GM19035 (cell line): ENCODE measurements at regions not wholly inside any gene's neighbourhood (a gene's known extent, or its start where the extent isn't known, plus 50 kb on each side); places are given as distances from the start of the nearest gene placed in this dataset.

Experiments used
- ATAC-seq: cut with Tn5 transposase; IDR thresholded peaks from one replicate; pipeline ENCODE4 v1.9.1; 2021; ENCODE audit not compliant: unreplicated experiment

DNA sequence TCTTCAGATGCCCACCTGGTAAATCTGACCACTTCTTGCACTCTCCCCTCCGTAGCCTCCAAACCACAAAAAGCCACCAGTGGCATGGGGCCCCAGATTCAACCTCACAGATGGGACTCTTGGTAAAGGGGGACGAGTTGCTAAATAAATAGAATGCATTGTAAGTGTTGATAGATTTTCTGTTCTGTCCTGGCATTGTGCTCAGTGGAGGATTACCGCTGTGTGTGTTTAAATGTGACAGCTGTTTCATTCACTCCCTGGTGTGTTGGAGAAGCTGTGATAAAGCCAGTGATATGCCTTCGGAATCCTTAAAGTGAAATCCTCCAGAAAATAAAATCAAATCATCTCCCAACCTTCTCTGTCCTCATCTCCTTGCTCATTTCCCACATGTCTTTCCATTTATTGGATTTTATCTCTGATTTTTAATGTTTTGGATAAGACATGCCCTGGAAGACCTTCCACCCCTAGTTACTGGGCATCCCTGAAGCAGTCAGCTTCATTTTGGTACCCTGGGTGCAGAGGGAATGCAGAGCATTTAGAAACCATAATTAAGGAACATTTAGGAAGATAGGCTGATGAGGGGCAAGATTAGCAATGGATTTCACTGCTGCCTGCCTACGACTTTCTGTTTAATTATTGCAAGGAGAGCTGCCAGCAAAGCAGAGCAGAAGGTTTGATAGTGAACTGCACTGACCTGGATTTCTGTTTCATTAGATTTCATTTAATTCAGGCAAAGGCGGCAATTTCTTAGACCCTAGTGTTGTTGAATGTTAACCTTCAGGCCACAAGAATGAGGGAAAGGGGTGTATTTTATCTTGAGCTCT lies 460.9 kb upstream of the KIRREL3 start:
- ATAC-seq: no peak

DNA sequence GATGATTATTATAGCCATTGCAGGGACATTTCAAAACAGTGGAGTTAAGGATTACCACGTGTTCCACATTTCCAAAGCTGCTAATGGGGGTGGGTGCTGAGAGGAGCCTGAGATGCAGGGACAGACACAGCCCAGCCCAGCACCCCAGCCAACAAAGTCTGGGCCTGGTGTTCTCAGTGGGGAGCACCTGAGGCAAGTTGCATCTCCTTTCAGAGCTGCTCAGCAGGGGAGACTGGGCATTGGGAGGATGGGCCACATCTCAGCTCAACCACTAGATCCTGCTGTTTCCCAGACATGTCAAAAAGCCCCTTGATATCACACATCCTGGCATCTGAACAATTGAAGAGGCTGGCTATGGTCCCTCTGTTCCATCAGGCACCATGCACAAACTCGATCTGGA lies 458.0 kb upstream of the KIRREL3 start:
- ATAC-seq: no peak

DNA sequence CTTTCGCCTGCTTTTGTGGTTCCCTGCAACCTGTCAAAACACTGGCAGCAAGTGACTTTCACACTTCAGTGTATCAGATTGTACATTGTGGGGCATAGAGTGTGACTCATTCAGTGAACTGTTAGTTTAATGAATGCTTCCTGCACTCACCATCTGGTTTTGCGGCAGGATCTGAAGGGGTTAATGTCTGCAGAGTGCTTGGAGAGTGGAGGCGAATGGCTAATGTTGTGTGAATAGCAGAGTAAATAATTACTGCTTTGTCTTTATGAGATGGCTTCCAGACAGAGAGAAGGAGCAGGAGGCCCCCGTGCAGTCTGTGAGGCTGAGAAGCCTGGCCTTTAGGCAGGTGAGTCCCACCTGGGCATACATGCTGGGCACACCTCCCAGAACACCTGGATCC lies 454.3 kb upstream of the KIRREL3 start:
- no peak for ATAC-seq

- no peak for ATAC-seq
These were observed 452.0 kb upstream of the KIRREL3 start for GRCh38 chr11:127452533-127452932.

DNA sequence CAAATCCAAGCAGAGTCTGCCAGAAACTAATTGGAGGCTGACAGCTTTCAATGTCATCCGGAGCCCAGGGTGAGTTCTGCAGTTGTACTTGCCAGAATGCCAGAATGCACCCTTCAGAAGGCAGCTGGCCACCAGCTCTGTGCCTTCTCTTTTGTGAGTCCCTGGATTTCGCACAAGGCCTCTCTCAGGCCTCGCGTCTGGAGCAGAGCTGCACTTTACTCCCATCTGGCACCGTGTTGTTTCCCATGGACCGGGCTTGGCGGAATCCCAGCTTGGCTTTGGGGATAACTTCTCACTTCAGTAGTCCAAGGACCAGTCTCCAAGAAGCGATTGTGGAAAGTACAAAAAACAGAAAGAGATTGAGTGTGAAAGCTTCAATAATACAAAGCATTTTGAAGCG lies 451.3 kb upstream of the KIRREL3 start:
- no peak for ATAC-seq

DNA sequence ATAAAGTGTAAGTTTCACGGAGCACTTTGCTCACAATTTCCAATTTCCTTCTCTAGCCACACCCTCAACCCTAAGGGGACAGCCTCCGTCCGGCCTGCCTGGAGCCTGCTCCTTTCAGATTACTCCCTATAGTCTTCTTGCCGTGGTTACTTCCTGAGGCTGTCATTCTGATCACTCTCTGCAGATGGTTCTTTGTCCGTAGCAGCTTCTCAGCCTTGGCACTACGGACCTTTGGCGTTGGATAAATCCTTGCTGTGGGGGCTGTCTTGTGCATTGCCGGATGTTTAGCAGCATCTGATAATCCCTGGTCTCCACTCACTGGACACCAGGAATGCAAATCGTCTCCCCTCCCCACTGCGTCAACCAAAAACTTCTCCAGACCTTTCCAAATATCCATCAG lies 447.5 kb upstream of the KIRREL3 start:
- ATAC-seq: no peak

- no peak for ATAC-seq
These were observed 444.9 kb upstream of the KIRREL3 start for GRCh38 chr11:127445476-127445875.

DNA sequence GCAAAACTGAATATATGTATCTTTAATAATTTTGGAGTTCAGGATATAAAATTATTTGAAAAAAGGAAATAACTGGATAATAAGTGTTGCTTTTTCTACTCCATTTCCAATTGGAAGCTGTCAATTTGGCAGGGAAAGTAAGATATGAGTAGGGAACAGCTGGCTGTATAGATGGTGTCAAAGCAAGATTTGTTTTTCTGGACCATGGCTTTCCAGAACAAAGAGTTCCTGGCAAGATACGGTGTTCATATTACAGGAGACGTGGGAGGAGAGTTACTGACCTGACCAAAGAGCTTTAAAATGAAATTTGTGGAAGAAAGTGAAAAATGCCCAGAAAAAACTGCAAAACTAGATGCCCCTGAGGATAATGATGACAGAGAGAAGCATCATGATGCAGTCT lies 442.7 kb upstream of the KIRREL3 start:
- ATAC-seq: no peak

DNA sequence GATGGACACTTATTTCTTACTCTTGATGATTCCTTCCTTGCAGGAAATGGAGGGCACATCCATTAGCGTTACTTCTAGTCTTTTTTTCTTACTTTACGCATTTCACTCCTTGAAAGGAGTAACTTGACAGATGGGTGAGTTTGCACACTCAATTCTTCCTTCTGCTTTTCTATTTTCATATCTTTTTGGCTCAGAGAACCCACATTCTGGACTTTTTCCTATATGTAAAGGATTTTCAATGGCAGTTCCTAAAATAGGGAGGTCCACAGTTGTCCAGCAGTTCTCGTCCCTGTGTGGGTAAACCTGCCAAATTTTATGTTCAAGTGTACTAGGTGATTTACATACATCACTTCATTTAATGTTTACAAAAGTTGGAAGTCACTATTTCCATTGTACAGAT lies 440.0 kb upstream of the KIRREL3 start:
- ATAC-seq: no peak

DNA sequence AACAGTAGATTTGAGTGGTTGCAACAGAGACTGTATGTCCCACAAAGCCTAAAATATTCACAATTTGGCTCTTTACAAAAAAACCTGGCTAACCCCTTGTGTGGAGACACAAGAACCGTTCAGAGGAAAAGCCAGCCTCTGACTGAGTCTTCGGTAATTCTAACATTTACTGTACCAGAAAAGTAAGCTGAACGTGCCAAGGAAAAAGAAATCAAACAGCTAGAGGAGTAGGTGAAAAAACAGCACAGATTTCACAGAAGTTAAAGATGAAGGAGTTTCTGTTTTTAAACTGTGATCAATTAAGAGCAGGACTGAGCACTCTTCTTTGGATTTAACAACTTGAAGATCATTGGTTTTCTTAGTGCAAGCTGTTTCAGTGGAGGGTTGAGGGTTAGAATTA lies 424.7 kb upstream of the KIRREL3 start:
- ATAC-seq: no peak

DNA sequence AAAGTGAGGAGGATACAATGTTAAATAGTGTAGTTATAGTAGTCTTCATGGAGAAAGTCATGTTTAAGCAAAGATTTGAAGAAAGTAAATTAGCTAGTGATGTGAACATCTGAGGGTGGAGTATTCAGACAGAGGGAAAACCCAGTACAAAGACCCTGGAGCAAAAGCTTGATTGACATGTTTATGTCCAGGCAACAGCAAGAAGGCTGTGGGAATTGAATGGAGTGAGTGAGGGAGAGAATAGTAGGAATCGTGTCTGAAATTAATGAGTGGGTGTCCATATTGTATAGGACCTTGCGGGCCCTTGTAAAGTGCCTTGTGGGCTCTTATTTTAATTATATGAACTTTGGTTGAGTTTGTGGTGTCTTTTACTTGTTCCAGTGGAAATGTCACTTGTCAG lies 424.1 kb upstream of the KIRREL3 start:
- no peak for ATAC-seq

DNA sequence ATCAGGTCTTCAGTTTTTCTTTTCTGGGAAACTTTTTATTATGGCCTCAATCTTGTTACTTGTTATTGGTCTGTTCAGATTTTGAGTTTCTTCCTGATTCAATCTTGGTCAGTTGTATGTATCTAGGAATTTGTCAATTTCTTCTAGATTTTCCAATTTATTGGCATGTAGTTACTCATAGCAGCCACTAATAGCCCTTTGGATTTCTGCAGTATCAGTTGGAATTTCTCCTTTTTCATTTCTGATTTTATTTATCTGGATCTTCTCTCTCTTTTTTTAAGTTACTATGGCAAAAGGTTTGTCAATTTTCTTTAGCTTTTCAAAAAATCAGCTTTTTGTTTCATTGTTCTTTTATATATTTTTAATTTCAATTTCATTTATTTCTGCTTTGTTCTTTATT lies 419.6 kb upstream of the KIRREL3 start:
- no peak for ATAC-seq

DNA sequence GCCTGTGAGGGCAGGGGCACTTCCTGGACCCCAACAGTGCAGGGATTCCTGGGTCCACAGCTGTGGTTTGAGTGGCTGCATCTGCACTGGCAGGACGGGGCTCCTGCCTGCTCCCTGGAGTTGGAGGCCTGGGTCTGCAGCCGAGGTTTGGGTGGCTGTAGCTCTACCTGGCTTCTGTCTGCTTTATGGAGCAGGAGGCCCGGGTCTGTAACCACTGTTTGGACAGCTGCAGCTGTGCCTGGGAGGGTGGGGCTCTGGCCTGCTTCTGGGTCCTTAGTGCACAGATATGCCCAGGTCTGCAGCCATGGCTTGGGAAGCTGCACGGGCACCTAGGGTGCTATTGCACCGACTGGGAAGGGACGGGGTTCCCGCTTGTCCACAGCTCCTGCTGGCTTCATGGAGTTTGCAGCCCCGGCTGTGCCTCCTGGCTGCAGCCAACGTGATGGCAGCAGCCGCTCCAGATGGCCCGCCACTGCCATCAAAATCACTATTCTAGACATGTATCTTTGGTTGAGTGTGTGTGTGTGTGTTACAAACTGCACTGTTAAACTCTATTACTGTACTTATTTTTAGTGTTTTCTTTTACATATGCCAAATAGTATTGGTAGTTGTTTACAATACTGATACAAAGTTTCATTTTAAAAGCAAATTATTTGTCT lies 412.3 kb upstream of the KIRREL3 start:
- no peak for ATAC-seq

DNA sequence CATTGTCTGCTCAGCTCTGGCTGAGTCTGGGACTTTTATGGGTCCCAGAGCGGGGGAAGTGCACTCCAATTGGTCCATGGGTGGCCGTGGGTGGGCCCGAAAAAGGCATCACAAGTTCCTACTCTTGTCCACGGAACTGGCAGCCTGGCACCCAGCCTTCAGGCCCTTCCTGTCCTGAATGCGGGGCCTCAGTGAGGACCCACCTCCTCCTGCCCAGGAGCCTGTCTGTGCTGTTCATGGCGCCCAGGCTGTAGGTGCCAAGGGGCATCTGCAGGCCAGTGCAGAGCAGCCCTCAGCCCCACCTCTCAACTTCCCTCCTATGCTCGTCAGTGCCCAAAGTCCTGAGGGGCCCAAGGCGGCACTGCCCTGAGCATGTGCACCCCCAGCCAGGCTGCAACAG lies 411.7 kb upstream of the KIRREL3 start:
- ATAC-seq: no peak

DNA sequence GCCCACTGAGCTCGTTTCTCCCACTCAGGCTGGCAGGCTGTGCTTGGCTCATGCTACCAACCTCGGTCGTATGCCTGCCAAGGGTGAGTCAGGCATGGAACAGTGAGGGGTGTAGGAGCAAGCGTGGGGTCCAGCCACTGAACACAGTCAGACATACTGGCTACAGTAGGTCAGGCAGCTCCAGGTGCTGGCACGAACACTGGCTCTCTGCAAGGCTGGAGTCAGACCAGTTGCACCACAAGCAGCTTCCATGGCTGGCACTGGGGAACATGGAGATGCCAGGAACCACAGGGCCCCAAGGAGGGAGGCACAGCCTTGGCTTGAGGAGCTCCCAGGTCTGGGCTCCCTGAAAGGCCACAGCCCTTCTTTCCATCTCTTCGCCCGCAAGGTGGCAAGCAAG lies 410.7 kb upstream of the KIRREL3 start:
- ATAC-seq: no peak

GRCh38 chr11:127395034-127395433 lies 394.5 kb upstream of the KIRREL3 start:
- ATAC-seq: no peak

- no peak for ATAC-seq
These were observed 393.0 kb upstream of the KIRREL3 start for GRCh38 chr11:127393460-127393997.

DNA sequence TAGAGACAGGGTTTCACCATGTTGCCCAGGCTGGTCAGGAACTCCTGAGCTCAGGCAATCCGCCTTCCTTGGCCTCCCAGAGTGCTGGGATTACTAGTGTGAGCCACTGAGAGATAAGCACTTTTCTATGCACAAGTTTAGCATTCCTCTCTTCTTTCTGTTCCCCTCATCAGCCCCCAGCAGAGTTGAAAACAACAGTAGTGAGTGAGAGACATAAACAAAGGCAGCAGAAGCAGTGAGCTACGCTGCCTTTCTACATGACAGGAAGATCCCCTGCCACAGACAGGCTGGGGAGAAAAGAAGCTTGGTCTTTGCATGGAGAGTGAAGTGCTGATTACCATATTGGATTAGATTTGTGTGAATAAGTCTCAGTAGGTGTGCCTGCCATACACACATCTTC lies 392.0 kb upstream of the KIRREL3 start:
- ATAC-seq: no peak

DNA sequence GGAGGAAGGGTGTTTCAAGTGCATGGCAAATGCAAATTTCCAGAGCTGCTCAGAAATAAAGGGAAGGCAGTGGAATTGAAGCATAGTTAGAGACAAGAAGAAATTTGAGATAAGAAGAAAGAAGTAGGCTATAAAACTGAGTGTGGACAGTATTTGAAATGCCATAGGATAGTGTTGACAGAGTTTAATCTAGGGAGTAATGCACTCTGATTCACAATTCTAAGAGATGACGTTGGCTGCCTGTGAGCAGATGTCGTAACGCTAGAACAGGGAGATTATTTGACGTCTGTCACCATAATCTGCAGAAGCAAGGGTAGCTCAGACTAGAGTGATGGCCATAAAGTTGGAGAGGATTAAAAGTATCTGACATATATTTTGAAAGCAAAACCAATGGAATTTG lies 389.9 kb upstream of the KIRREL3 start:
- no peak for ATAC-seq

GRCh38 chr11:127385071-127385470 lies 384.5 kb upstream of the KIRREL3 start:
- no peak for ATAC-seq

- no peak for ATAC-seq
These were observed 382.5 kb upstream of the KIRREL3 start for GRCh38 chr11:127383026-127383425.

- no peak for ATAC-seq
These were observed 380.7 kb upstream of the KIRREL3 start for GRCh38 chr11:127381247-127381646.
